RWPE2 (cell line): ENCODE measurements at regions not wholly inside any gene's neighbourhood (a gene's known extent, or its start where the extent isn't known, plus 50 kb on each side); places are given as distances from the start of the nearest gene placed in this dataset.

Source experiments
- ATAC-seq: fragments of 200-7000 bp; cut with Tn5 transposase; 3 replicates; pipeline ENCODE4 v1.9.1; 2021; ENCODE audit warnings: low read depth
- DNase-seq: peaks from one replicate; pipeline ENCODE4 v3.0.0-alpha.2; 2020; ENCODE audit warnings: low spot score
- H3K27ac ChIP-seq: fragments of 450-650 bp; 2 replicates; pipeline ENCODE4 v1.5.1; 2017; ENCODE audit warnings: mild to moderate bottlenecking; ENCODE audit not compliant: poor library complexity, severe bottlenecking
- H3K27me3 ChIP-seq: fragments of 250-450 bp; sonication (Bioruptor Pico); 2 replicates; pipeline ENCODE4 v1.5.1; 2021; ENCODE audit warnings: mild to moderate bottlenecking, moderate library complexity; ENCODE audit not compliant: insufficient read depth, poor library complexity, severe bottlenecking
- H3K36me3 ChIP-seq: fragments of 250-450 bp; sonication (Bioruptor Pico); 2 replicates; pipeline ENCODE4 v1.5.1; 2020; ENCODE audit warnings: low read depth, mild to moderate bottlenecking, moderate library complexity
- H3K4me1 ChIP-seq: fragments of 250-450 bp; sonication (Bioruptor Pico); 2 replicates; pipeline ENCODE4 v1.5.1; 2021; ENCODE audit warnings: mild to moderate bottlenecking, moderate library complexity; ENCODE audit not compliant: insufficient read depth, poor library complexity, severe bottlenecking
- H3K4me3 ChIP-seq: fragments of 250-450 bp; sonication (Bioruptor Pico); 2 replicates; pipeline ENCODE4 v1.5.1; 2021; ENCODE audit warnings: mild to moderate bottlenecking, moderate library complexity; ENCODE audit not compliant: severe bottlenecking
- H3K9me3 ChIP-seq: fragments of 250-450 bp; sonication (Bioruptor Pico); 2 replicates; pipeline ENCODE4 v1.5.1; 2021; ENCODE audit warnings: mild to moderate bottlenecking, moderate library complexity; ENCODE audit not compliant: severe bottlenecking
- TF ChIP-seq, protein P1 (sequence below): fragments of 450-650 bp; IDR thresholded peaks from one replicate; pipeline ENCODE4 v1.5.1; 2017; ENCODE audit warnings: mild to moderate bottlenecking, moderate library complexity; ENCODE audit not compliant: poor library complexity, severe bottlenecking

DNA sequence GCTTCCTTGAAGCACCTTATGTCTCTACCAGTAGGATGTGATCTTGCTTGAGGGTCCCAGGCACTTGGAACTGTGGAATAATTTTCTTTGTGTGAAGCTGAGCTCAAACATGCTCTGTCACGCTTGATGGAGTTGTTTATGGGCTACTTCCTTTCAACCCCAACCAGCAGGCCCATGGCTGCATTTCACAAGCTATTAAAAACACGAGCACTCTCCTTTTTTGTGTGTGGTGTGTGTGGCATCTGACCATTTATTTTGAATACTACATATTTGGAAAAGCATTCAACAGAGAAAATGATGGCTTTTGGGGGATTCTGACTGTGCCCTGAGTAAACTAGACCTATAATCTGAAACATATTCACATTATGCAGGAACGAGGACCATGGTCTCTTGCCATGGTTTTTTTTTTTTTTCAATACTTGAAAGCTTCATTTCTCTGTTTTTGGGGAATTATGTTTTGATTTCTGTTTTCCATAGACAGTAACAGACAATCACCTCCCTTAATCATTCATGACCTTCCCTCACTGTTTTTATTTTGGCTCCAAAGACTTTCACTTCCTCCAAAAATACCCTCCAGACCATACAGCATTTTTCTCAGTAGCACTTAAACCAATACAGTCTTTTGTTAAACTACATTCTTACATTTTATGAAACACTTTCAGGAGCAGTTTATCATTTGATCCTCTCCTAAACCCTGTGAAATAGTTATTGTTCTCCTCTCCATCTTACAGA is 233.6 kb upstream of the BMPER start:
- H3K4me1 ChIP-seq = peaks cover 8% of the 10 kb centered on the region
- no peak overlapping the region for H3K27ac ChIP-seq
- H3K27me3 ChIP-seq = no peaks in the 10 kb centered on the region
- DNase-seq (no peak), ATAC-seq (no peak)
- H3K4me3 ChIP-seq = no peak overlapping the region
- TF ChIP-seq, protein P1, sequence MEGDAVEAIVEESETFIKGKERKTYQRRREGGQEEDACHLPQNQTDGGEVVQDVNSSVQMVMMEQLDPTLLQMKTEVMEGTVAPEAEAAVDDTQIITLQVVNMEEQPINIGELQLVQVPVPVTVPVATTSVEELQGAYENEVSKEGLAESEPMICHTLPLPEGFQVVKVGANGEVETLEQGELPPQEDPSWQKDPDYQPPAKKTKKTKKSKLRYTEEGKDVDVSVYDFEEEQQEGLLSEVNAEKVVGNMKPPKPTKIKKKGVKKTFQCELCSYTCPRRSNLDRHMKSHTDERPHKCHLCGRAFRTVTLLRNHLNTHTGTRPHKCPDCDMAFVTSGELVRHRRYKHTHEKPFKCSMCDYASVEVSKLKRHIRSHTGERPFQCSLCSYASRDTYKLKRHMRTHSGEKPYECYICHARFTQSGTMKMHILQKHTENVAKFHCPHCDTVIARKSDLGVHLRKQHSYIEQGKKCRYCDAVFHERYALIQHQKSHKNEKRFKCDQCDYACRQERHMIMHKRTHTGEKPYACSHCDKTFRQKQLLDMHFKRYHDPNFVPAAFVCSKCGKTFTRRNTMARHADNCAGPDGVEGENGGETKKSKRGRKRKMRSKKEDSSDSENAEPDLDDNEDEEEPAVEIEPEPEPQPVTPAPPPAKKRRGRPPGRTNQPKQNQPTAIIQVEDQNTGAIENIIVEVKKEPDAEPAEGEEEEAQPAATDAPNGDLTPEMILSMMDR = no peak
- H3K9me3 ChIP-seq = no peaks in the 10 kb centered on the region
- no peaks in the 10 kb centered on the region for H3K36me3 ChIP-seq

DNA sequence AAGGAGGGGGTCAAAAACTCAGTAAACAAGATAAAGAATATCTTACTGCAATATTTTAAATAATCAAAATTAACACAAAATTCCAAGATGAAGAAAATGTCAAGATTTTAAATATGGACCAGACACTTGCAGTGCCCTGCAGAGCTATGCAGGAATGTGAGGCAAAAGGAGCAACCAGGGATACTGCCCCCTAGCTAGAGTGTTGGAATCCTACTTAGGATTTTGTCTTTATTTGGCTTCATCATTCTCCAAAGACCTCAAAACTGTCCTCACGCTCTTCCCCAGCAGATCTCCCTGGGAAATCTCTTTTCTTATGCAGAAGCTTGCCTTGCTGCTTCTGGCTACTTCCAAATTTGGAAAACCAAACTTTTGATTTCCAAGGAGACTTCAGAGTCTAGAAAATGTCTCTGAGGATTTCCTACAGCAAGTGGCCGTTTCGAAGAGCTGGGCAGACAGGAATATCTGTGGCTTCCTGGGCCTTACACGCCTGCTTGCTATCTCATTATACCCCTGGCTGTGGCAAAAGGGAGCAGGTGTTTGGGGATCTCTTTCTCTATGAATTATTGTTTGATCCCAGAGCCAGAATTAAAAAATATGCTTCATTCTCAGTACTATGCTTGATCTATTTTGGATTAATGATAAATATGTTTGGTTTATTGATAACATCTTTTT is 232.2 kb upstream of the BMPER start:
- no peaks in the 10 kb centered on the region for H3K36me3 ChIP-seq
- DNase-seq = no peak
- ATAC-seq = no peak
- H3K27ac ChIP-seq = no peak overlapping the region
- H3K4me3 ChIP-seq = no peak overlapping the region
- H3K9me3 ChIP-seq = no peaks in the 10 kb centered on the region
- TF ChIP-seq, protein P1 = no peak
- peaks cover 17% of the 10 kb centered on the region for H3K4me1 ChIP-seq
- H3K27me3 ChIP-seq = no peaks in the 10 kb centered on the region

DNA sequence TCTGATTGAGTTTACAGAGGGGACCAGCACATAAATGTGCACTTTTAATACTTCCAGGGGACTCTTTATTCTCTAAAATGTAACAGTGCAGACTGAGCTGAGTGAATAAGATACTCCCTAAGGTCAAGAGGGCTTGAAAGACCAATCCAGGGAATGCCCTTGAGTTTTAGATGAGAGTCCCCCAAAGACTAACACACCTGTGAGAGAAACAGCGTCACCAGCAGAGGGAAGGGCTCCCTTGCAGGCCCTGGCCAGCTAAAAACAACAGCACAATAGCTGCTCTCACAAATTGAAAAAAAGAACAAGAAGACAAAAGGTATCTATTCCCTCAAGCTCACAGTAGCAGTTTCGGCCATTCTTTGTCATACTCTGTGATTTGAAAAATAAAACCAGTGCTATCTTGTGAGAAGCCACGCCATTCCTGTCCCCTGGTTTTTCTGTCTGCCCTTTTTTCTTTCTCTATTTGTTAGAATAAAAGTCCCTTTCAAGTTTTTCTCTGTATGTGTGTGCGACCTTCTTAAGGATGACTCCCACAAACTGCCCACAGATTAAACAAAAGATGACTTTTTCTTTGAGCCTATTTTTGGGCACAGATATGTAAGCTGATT is 230.4 kb upstream of the BMPER start:
- DNase-seq (no peak), ATAC-seq (no peak)
- TF ChIP-seq, protein P1 = no peak
- Histone ChIP-seq H3K27me3 (no peaks in the 10 kb centered on the region), H3K36me3 (no peaks in the 10 kb centered on the region), H3K9me3 (peaks cover 4% of the 10 kb centered on the region), H3K4me1 (peaks cover 13% of the 10 kb centered on the region), H3K27ac (no peak overlapping the region), H3K4me3 (no peak overlapping the region)

DNA sequence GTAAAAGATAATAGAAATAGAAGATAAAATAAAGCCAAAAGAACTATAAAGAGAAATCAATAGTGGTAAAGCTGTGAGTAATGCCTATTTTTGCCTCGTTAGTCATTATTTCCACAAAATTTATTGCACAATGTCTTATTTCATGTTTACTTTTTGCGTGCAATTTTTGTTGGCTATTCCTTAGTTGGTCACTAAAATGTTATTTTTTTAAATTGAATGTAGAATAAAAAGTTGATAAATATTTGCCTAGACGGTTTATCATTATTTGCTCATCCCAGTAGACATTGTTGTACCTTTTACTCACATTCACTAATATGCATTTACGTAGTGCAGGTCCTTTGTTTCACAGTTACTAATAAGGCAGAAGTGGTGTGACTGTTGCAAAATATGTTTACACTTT is 227.8 kb upstream of the BMPER start:
- Histone ChIP-seq H3K4me1 (peaks cover 13% of the 10 kb centered on the region), H3K27ac (peak overlapping the region; percentile 68), H3K9me3 (peaks cover 4% of the 10 kb centered on the region), H3K4me3 (no peak overlapping the region), H3K36me3 (no peaks in the 10 kb centered on the region), H3K27me3 (no peaks in the 10 kb centered on the region)
- TF ChIP-seq, protein P1 = no peak
- ATAC-seq (peak; percentile 93), DNase-seq (no peak)
